GM13977 (cell line): ENCODE measurements at regions not wholly inside any gene's neighbourhood (a gene's known extent, or its start where the extent isn't known, plus 50 kb on each side); places are given as distances from the start of the nearest gene placed in this dataset.
"Not testable (repeated sequence)": the region's sequence is repeated elsewhere in the genome, so short reads cannot be mapped to it uniquely, and the experiment has no call there.

Experiments
- DNase-seq: peaks from one replicate; pipeline ENCODE4 v3.0.0; 2012; ENCODE audit warnings: low spot score
- CTCF ChIP-seq: IDR thresholded peaks from 2 replicates; pipeline ENCODE4 v1.5.1; 2012; ENCODE audit warnings: mild to moderate bottlenecking, control low read depth; ENCODE audit not compliant: insufficient read depth; ENCODE audit errors: extremely low read depth, missing control alignments
- in situ Hi-C: fragments of 300-500 bp; cut with MboI; formaldehyde crosslinking; loops from one replicate; pipeline ENCODE4 v1.12.0; 2022; ENCODE audit warnings: low sequenced_read_pairs, low pct_unique_long_range_greater_than_20kb, mixed read lengths, inconsistent platforms; ENCODE audit not compliant: unreplicated experiment

- DNase-seq, result no peak
- in situ Hi-C loops, result no loop called here
- no peak for TF ChIP-seq CTCF
Measured at GRCh38 chr18:42326752-42327151, 371.7 kb downstream of the PIK3C3 start.

- TF ChIP-seq CTCF, result no peak
- in situ Hi-C loops, result no loop called here
- no peak for DNase-seq
Measured at GRCh38 chr18:42328931-42329330, 373.9 kb downstream of the PIK3C3 start.

GRCh38 chr18:42330296-42330695 is 375.3 kb downstream of the PIK3C3 start:
- TF ChIP-seq CTCF, result no peak
- in situ Hi-C loops, result no loop called here
- DNase-seq, result no peak

- in situ Hi-C loops, result no loop called here
- no peak for TF ChIP-seq CTCF
- no peak for DNase-seq
Measured at GRCh38 chr18:42333558-42333957, 378.5 kb downstream of the PIK3C3 start.

- in situ Hi-C loops, result no loop called here
- no peak for DNase-seq
- no peak for TF ChIP-seq CTCF
Measured at GRCh38 chr18:42334931-42335330, 379.9 kb downstream of the PIK3C3 start.

GRCh38 chr18:42336139-42336538 is 381.1 kb downstream of the PIK3C3 start:
- TF ChIP-seq CTCF, result no peak
- DNase-seq, result no peak
- in situ Hi-C loops, result no loop called here

GRCh38 chr18:42337337-42337736 is 382.3 kb downstream of the PIK3C3 start:
- in situ Hi-C loops, DNase-seq: not testable (repeated sequence)
